Naive thymus-derived CD4-positive, alpha-beta T cell (primary cell): ENCODE measurements at regions not wholly inside any gene's neighbourhood (a gene's known extent, or its start where the extent isn't known, plus 50 kb on each side); places are given as distances from the start of the nearest gene placed in this dataset.

Source experiments
- ATAC-seq: fragments of 150-1000 bp; cut with Tn5 transposase; 2 replicates; pipeline ENCODE4 v1.10.0; 2021; ENCODE audit warnings: mild to moderate bottlenecking, moderate library complexity
- CTCF ChIA-PET: fragments of 350-600 bp; sonication (Branson Sonifier 250); formaldehyde crosslinking; loops from one replicate; lab custom pipeline; 2021; ENCODE audit warnings: antibody characterized with exemption; lab: Charles Lee
- POLR2A ChIA-PET: fragments of 350-600 bp; sonication (Branson Sonifier 250); formaldehyde crosslinking; loops from one replicate; lab custom pipeline; 2021; ENCODE audit warnings: antibody characterized with exemption, inconsistent platforms; lab: Charles Lee
- DNase-seq, 9 donors: peaks; one replicate each; pipeline versions ENCODE4 v3.0.0 to v3.0.0-alpha.2; 2020 to 2022; ENCODE audit warnings: mixed read lengths in 1 of 9
- H3K27ac ChIP-seq: one replicate; pipeline ENCODE4 v1.7.0; 2013; ENCODE audit warnings: mild to moderate bottlenecking, low read depth, low read length, moderate library complexity
- H3K27me3 ChIP-seq, 2 donors: one replicate each; pipeline ENCODE4 v1.7.0; 2013; ENCODE audit warnings: low read length in 2 of 2, mild to moderate bottlenecking in 2 of 2, moderate library complexity in 2 of 2; ENCODE audit not compliant: control insufficient read depth in 2 of 2, insufficient read depth in 2 of 2
- H3K36me3 ChIP-seq, 3 experiments: 1 replicate in 2 of 3; 2 replicates in 1 of 3; pipeline ENCODE4 v1.7.0; 2013; ENCODE audit warnings: low read length in 3 of 3, mild to moderate bottlenecking in 3 of 3, moderate library complexity in 1 of 3; ENCODE audit not compliant: insufficient read depth in 3 of 3, control insufficient read depth in 2 of 3
- H3K4me1 ChIP-seq, 2 donors: one replicate each; pipeline ENCODE4 v1.7.0; 2013; ENCODE audit warnings: low read length in 2 of 2, mild to moderate bottlenecking in 2 of 2, moderate library complexity in 1 of 2; ENCODE audit not compliant: control insufficient read depth in 2 of 2, insufficient read depth in 2 of 2
- H3K4me3 ChIP-seq: 2 replicates; pipeline ENCODE4 v1.7.0; 2013; ENCODE audit warnings: mild to moderate bottlenecking, low read length
- H3K9me3 ChIP-seq, 3 experiments: 1 replicate in 2 of 3; 2 replicates in 1 of 3; pipeline ENCODE4 v1.7.0; 2013; ENCODE audit warnings: low read length in 3 of 3; ENCODE audit not compliant: control insufficient read depth in 2 of 3
- H3K27ac Mint-ChIP-seq, 9 donors: one replicate each; pipeline ENCODE4 v1.8.0; 2020 to 2022; ENCODE audit warnings: mixed read lengths in 9 of 9, mild to moderate bottlenecking in 8 of 9, moderate library complexity in 5 of 9, inconsistent platforms in 2 of 9
- H3K27me3 Mint-ChIP-seq, 5 donors: one replicate each; pipeline ENCODE4 v1.8.0; 2021 to 2022; ENCODE audit warnings: mixed read lengths in 5 of 5, mild to moderate bottlenecking in 1 of 5
- H3K36me3 Mint-ChIP-seq, 5 donors: one replicate each; pipeline ENCODE4 v1.8.0; 2020 to 2022; ENCODE audit warnings: mixed read lengths in 5 of 5, mild to moderate bottlenecking in 3 of 5, inconsistent platforms in 1 of 5
- H3K4me1 Mint-ChIP-seq, 7 donors: one replicate each; pipeline ENCODE4 v1.8.0; 2020 to 2022; ENCODE audit warnings: mixed read lengths in 7 of 7, mild to moderate bottlenecking in 3 of 7, inconsistent platforms in 1 of 7
- H3K4me3 Mint-ChIP-seq, 10 donors: one replicate each; pipeline ENCODE4 v1.8.0; 2020 to 2022; ENCODE audit warnings: mild to moderate bottlenecking in 10 of 10, mixed read lengths in 10 of 10, moderate library complexity in 6 of 10, inconsistent platforms in 2 of 10
- H3K9me3 Mint-ChIP-seq, 11 donors: one replicate each; pipeline ENCODE4 v1.8.0; 2020 to 2022; ENCODE audit warnings: mixed read lengths in 11 of 11, mild to moderate bottlenecking in 4 of 11, inconsistent platforms in 1 of 11, moderate library complexity in 1 of 11
- intact Hi-C, 2 donors: fragments of 100-400 bp; cut with micrococcal nuclease; formaldehyde crosslinking; loops; one replicate each; pipeline ENCODE4 v1.15.1; 2023

DNA sequence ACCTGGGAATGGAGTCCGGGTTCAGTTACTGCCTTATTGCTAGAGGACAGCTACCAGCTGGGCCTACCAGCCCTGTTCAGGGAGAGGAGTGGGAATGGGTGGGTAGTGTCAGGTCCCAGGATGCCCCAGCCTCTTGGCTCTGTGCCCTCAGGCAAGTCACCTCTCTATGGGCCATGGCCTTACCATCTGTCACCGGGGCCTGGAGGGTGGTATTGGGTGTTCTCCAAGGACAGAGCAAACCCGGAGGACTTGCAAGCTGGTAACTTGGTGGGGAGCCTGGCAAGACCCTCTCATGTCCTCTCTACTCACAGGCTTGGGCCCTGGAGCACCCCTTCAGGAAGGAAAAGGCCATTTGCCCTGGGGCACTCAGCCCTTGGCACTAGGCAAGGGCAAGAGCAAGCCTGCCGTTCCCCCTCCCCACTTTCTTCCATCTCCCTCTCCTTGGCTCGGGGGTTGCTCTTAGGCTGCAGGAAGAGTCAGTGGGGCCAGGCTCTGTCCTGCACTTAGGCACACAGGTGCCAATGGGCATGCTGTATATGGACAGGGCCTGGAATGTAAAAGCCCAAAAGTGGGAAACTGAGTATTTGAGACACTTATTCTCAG, 170.0 kb upstream of the ZNF267 start:
- H3K4me1 ChIP-seq: peaks cover 12 to 29% of the 10 kb centered on the region in 2 donors
- ChIA-PET CTCF (no interaction called here), POLR2A (interaction anchor here (1.6 kb wide), 1 partner anchor 243 kb away, joined by 3 read pairs; no protein-coding TSS in a partner anchor)
- Mint-ChIP-seq H3K9me3 (no peaks in the 10 kb centered on the region), H3K4me1 (peaks cover 32 to 47% (median 37%) of the 10 kb centered on the region in 7 donors), H3K27ac (peak overlapping the region in 1 of 9 donors; percentile 21), H3K36me3 (peaks cover 5 to 39% (median 11%) of the 10 kb centered on the region in 5 donors), H3K27me3 (peaks cover 0 to 11% (median 0%) of the 10 kb centered on the region in 5 donors), H3K4me3 (no peak overlapping the region)
- ATAC-seq (no peak), DNase-seq (no peak)
- H3K9me3 ChIP-seq: no peaks in the 10 kb centered on the region
- intact Hi-C loops: no loop called here
- H3K27me3 ChIP-seq: no peaks in the 10 kb centered on the region
- H3K36me3 ChIP-seq: peaks cover 5 to 68% (median 35%) of the 10 kb centered on the region in 3 experiments
- no peak overlapping the region for H3K4me3 ChIP-seq
- H3K27ac ChIP-seq: no peak overlapping the region

DNA sequence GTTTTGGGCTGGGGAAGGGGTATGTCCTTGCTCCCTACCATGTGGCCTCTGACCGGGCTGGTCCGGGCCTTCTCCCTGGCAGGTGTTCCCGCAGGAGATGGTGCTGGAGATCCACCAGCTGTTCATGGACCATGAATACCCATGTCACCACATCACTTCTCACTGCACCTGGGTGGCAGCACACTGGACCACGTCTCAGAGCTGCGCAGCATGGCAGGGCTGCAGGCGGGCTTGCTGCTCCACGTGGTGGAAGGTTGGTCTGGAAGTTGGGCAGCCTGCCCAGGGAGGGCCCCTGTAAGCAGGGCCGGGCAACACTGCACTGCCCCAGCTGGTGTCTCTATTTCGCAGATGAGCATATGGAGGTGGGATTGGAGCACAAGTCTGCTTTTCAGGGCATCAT, 169.5 kb upstream of the ZNF267 start:
- H3K36me3 Mint-ChIP-seq: peaks cover 5 to 43% (median 14%) of the 10 kb centered on the region in 5 donors
- POLR2A ChIA-PET: interaction anchor here (1.6 kb wide), 1 partner anchor 244 kb away, joined by 3 read pairs; no protein-coding TSS in a partner anchor
- peaks cover 12 to 29% of the 10 kb centered on the region in 2 donors for H3K4me1 ChIP-seq
- no peaks in the 10 kb centered on the region for H3K9me3 ChIP-seq
- no peaks in the 10 kb centered on the region for H3K9me3 Mint-ChIP-seq
- peaks cover 36 to 52% (median 42%) of the 10 kb centered on the region in 7 donors for H3K4me1 Mint-ChIP-seq
- H3K4me3 Mint-ChIP-seq: no peak overlapping the region
- H3K27me3 ChIP-seq: no peaks in the 10 kb centered on the region
- no peak overlapping the region for H3K27ac ChIP-seq
- no peak overlapping the region for H3K27ac Mint-ChIP-seq
- H3K27me3 Mint-ChIP-seq: peaks cover 0 to 9% (median 0%) of the 10 kb centered on the region in 5 donors
- H3K4me3 ChIP-seq: no peak overlapping the region
- CTCF ChIA-PET: no interaction called here
- DNase-seq (no peak), ATAC-seq (no peak)
- peaks cover 5 to 73% (median 35%) of the 10 kb centered on the region in 3 experiments for H3K36me3 ChIP-seq
- intact Hi-C loops: no loop called here

DNA sequence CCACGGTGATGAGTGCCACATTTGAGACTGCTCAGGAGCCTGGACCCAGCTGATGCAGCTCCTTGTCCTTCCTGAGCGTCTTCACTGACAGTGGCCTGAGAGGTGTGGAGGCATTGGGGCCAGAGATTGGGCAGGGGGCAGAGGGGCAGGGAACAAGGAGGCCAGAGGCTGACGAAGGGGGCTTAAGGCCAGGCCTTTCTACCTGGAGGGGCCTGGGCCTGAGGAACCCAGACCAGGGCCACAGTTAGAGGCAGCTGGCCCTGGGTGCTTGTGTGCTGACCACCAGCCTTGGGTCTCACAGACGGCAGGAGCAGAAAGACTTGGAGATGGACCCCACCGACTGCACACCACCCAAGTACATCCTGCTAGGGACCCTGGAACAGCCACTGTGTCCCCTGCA, 168.2 kb upstream of the ZNF267 start:
- Histone ChIP-seq H3K4me3 (no peak overlapping the region), H3K9me3 (no peaks in the 10 kb centered on the region), H3K4me1 (peaks cover 12 to 29% of the 10 kb centered on the region in 2 donors), H3K27me3 (no peaks in the 10 kb centered on the region), H3K27ac (no peak overlapping the region), H3K36me3 (peaks cover 5 to 80% (median 35%) of the 10 kb centered on the region in 3 experiments)
- peaks cover 31 to 49% (median 45%) of the 10 kb centered on the region in 7 donors for H3K4me1 Mint-ChIP-seq
- POLR2A ChIA-PET: interaction anchor here (1.2 kb wide), 1 partner anchor 10 kb away, joined by 3 read pairs; no protein-coding TSS in a partner anchor
- CTCF ChIA-PET: no interaction called here
- DNase-seq (no peak), ATAC-seq (no peak)
- no peak overlapping the region for H3K4me3 Mint-ChIP-seq
- peaks cover 0 to 4% (median 0%) of the 10 kb centered on the region in 5 donors for H3K27me3 Mint-ChIP-seq
- H3K27ac Mint-ChIP-seq: no peak overlapping the region
- H3K36me3 Mint-ChIP-seq: peaks cover 5 to 48% (median 18%) of the 10 kb centered on the region in 5 donors
- H3K9me3 Mint-ChIP-seq: no peaks in the 10 kb centered on the region
- intact Hi-C loops: no loop called here

DNA sequence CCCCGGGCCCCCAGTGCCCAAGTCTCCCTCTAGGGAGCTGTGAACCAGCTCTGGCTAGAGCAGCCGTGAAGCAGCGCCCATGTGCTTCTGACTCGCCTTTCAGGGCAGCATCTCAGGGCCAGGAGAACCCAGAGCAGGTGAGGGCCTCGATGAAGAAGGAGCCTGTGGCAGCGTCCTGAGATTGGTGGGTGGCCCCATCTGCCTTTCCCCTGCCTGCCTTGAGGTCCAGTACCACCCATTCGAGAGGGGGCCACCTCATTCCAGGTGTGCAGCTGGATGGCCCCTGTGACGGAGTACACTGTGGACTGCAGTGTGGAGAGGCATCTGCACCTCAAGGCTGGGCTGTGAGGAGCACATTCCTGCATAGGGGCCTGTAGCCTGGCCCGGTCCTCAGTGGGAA, 167.3 kb upstream of the ZNF267 start:
- Histone ChIP-seq H3K27me3 (no peaks in the 10 kb centered on the region), H3K36me3 (peaks cover 5 to 75% (median 35%) of the 10 kb centered on the region in 3 experiments), H3K4me1 (peaks cover 10 to 25% of the 10 kb centered on the region in 2 donors), H3K4me3 (no peak overlapping the region), H3K9me3 (no peaks in the 10 kb centered on the region), H3K27ac (no peak overlapping the region)
- no peak for DNase-seq
- H3K4me3 Mint-ChIP-seq: no peak overlapping the region
- peaks cover 25 to 44% (median 38%) of the 10 kb centered on the region in 7 donors for H3K4me1 Mint-ChIP-seq
- no peaks in the 10 kb centered on the region for H3K9me3 Mint-ChIP-seq
- ATAC-seq: no peak
- H3K27me3 Mint-ChIP-seq: no peaks in the 10 kb centered on the region
- peak overlapping the region in 1 of 9 donors; percentile 48 for H3K27ac Mint-ChIP-seq
- intact Hi-C loops: no loop called here
- ChIA-PET POLR2A (interaction anchor here (0.5 to 1.2 kb wide), 2 partner anchors 9 to 532 kb away, joined by 3 read pairs; no protein-coding TSS in a partner anchor), CTCF (no interaction called here)
- peaks cover 5 to 48% (median 18%) of the 10 kb centered on the region in 5 donors for H3K36me3 Mint-ChIP-seq

DNA sequence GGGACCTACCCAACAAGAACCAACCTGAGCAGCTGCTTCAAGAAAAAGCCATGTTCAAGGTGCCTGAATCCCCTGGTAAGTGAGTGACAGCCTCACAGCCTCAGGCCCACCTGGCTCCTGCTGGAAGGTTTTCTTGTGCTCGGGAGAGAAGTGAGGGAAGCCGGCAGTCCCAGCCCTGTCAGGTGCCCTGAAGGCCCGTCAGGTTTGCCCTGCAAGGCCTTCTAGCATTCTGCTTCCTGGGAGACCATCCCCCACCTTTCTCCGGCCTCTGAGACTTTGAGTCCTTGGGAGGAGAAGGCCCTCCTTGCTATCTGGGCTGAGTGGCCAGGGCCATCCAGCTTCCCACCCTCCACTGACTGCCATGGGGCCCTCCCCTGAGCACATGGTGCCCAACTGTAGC, 166.7 kb upstream of the ZNF267 start:
- intact Hi-C loops: no loop called here
- Histone ChIP-seq H3K4me3 (no peak overlapping the region), H3K9me3 (no peaks in the 10 kb centered on the region), H3K36me3 (peaks cover 5 to 75% (median 35%) of the 10 kb centered on the region in 3 experiments), H3K4me1 (peaks cover 4 to 19% of the 10 kb centered on the region in 2 donors), H3K27ac (no peak overlapping the region), H3K27me3 (no peaks in the 10 kb centered on the region)
- Mint-ChIP-seq H3K4me3 (no peak overlapping the region), H3K27ac (peak overlapping the region in 2 of 9 donors; percentile 87 to 93), H3K4me1 (peaks cover 21 to 42% (median 34%) of the 10 kb centered on the region in 7 donors), H3K9me3 (no peaks in the 10 kb centered on the region), H3K27me3 (no peaks in the 10 kb centered on the region), H3K36me3 (peaks cover 5 to 48% (median 18%) of the 10 kb centered on the region in 5 donors)
- DNase-seq (no peak), ATAC-seq (no peak)
- CTCF ChIA-PET: no interaction called here
- POLR2A ChIA-PET: interaction anchor here (2.0 kb wide), 1 partner anchor 11 kb away, joined by 7 read pairs; no protein-coding TSS in a partner anchor

DNA sequence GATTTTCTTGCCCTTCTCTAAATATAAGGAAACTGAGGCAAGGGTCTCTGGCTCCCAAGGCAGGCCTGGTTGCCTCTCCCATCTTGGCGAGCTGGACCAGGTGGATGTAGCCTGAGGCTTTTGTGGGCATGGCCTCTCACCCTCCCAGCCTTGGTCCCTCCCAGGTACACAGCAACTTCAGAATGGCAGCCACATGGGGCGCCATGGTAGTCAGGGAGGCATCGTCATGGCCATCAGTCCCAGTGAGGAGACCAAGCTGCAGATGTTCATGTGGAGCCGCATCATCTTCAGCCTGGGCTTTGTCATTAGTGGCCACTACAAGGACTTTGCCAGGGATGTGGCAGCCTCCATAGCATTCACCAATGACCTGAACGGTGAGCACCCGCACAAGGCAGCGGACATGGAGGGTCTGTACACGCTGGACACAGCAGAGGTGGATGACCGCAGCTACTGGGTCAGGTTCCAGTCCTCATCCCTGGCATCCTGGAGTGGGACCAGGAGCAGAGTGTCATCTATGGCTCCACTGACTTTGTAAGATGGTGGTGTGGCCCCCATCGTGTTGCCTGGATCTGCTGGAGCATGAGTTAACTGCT, 165.8 kb upstream of the ZNF267 start:
- peak overlapping the region in 3 of 10 donors; percentile 28 to 73 (median 33) for H3K4me3 Mint-ChIP-seq
- no peak overlapping the region for H3K27ac ChIP-seq
- H3K4me1 Mint-ChIP-seq: peaks cover 21 to 36% (median 34%) of the 10 kb centered on the region in 7 donors
- no peak for ATAC-seq
- no peak for DNase-seq
- no peak overlapping the region for H3K4me3 ChIP-seq
- intact Hi-C loops: no loop called here
- peaks cover 5 to 69% (median 34%) of the 10 kb centered on the region in 3 experiments for H3K36me3 ChIP-seq
- POLR2A ChIA-PET: interaction anchor here (0.6 to 2.0 kb wide), 3 partner anchors 10 to 271 kb away, joined by 3 to 7 read pairs (median 3); no protein-coding TSS in a partner anchor
- H3K9me3 Mint-ChIP-seq: no peaks in the 10 kb centered on the region
- peak overlapping the region in 8 of 9 donors; percentile 31 to 93 (median 64) for H3K27ac Mint-ChIP-seq
- no peaks in the 10 kb centered on the region for H3K27me3 Mint-ChIP-seq
- H3K4me1 ChIP-seq: peaks cover 0 to 14% of the 10 kb centered on the region in 2 donors
- peaks cover 5 to 42% (median 17%) of the 10 kb centered on the region in 5 donors for H3K36me3 Mint-ChIP-seq
- CTCF ChIA-PET: no interaction called here
- no peaks in the 10 kb centered on the region for H3K27me3 ChIP-seq
- H3K9me3 ChIP-seq: no peaks in the 10 kb centered on the region
